Stimulated activated CD4-positive, alpha-beta T cell treated with anti-CD3 and anti-CD28 coated beads, Interleukin-2, amount 100 ng/mL, for 48 hours (primary cell): ENCODE measurements at regions not wholly inside any gene's neighbourhood (a gene's known extent, or its start where the extent isn't known, plus 50 kb on each side); places are given as distances from the start of the nearest gene placed in this dataset.
"Not testable (repeated sequence)": the region's sequence is repeated elsewhere in the genome, so short reads cannot be mapped to it uniquely, and the experiment has no call there.

Experiments used
- DNase-seq, 2 donors: peaks; one replicate each; pipeline ENCODE4 v3.0.0-alpha.2; 2020

- not testable (repeated sequence) for DNase-seq
Measured at GRCh38 chr7:150110882-150111281, 212.3 kb upstream of the LRRC61 start.

DNA sequence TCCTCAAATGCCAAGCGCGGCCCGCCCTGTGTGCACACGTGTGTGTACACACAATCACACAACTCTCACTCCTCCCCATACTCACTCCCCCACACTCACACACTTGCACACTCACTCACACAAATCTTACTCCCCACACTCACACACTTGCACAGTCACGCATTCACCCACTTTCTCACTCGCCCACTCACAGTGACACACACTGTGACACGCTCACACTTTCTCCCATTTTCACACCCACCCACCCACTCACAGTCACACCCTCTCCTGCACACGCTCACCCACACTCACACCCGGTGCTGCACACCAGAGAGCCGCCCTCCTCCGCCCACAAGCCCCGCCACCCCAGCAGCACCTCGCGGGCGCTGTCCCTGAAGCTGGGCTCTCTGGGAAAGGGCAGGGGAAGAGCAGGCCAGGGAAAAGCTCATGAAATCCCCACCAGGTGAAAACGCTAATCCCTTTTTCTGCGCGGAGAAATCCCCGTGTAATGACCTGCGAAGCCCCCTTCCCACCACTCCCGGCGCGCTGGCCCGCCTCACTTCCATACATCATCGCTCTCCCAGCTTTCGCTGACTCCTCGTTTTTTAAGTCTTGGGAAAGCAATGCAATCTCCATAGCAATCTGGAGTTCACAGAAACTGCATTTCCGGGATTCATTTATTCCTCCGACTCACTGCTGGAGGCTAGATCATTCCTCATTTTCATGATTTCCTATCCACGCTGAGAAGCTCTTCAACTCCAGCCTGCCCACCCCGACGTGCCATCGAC is 211.6 kb upstream of the LRRC61 start:
- DNase-seq: not testable (repeated sequence)

GRCh38 chr7:150113301-150113700 is 209.9 kb upstream of the LRRC61 start:
- DNase-seq: not testable (repeated sequence)

DNA sequence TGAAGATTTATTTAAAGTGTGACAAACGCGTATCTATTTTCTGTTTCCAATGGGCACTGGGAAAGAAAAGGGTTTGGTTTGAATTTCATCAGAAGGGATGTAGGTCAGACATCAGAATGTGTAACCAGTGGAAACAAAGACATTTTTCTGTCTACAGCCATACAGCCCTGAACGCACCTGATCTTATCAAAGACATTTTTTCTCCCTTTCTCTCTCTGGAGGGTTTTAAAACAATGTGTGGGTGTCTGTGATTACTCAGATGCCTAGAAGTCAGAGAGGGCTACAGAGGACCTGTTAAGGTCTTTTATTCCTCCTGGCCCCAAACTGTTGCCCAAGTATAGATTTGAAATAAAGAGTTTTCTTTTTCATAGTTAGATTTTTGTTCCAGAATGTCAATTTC is 208.6 kb upstream of the LRRC61 start:
- DNase-seq: not testable (repeated sequence)

GRCh38 chr7:150119966-150120365 is 203.2 kb upstream of the LRRC61 start:
- not testable (repeated sequence) for DNase-seq

DNA sequence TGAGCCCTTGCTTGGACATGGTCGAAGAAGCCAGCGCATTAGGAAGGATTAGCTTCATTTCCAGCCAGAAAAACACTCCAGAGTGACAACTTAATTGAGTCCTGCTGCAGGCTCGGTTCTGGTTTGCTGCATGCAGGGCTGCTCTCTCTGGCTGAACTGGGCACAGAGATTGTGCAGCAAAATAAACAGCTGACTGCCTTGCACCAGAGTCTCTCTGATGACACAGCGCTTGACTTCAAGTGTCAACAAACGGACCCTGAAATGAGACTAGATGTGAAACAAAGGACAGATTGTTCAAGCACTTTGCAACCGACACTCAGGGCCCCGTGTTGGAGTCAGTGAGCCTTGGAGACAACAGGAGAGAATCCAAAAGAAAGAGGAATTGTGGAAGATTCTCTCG is 197.3 kb upstream of the LRRC61 start:
- not testable (repeated sequence) for DNase-seq

- DNase-seq: not testable (repeated sequence)
Measured at GRCh38 chr7:150134451-150134850, 188.7 kb upstream of the LRRC61 start.

DNA sequence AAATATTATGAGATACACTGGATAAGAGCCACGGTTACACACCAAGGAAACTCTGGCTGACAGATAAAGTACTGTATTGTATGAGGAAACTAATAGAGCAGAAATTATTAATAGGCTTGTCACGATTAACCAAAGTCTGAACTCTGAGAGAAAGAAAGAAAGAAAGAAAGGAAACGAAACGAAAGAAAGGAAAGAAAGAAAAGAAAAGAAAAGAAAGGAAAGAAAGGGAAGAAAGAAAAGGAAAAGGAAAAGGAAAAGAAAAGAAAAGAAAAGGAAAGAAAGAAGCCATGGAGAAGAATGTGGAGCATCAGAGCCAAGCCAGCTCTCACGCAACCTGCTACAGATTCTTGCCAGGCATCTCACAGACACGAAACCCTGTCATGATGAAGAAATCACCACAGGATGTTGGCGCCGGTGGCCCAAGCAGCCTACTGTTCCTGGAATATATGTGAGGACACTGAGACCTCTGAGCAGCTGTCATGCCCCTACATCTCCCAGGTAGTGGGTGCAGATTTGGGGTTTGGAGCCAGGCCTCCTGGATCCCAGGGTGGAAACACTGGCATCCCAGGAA is 187.4 kb upstream of the LRRC61 start:
- not testable (repeated sequence) for DNase-seq

DNA sequence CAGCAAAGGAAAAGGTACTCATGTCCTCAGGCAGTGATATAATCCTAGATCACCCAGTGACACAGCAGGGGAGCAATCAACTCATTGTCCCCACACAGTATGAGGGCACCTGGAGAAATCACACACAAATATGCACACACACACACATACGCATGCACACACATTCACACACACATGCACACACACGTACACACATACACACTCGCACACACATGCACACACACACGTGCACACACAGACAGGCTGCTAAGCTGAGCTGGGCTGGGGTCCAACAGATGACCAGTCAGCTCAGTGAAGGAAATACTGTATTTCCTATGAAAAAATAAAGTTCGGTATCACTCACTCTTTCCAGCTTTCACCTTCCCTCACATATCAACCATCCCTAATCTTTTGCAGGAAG is 183.3 kb upstream of the LRRC61 start:
- DNase-seq: not testable (repeated sequence)

GRCh38 chr7:150141525-150142345 is 181.4 kb upstream of the LRRC61 start:
- DNase-seq: not testable (repeated sequence)

GRCh38 chr7:150146124-150146523 is 177.0 kb upstream of the LRRC61 start:
- DNase-seq: not testable (repeated sequence)

- DNase-seq: not testable (repeated sequence)
Measured at GRCh38 chr7:150147524-150147923, 175.6 kb upstream of the LRRC61 start.

- not testable (repeated sequence) for DNase-seq
Measured at GRCh38 chr7:150156015-150156414, 167.1 kb upstream of the LRRC61 start.

DNA sequence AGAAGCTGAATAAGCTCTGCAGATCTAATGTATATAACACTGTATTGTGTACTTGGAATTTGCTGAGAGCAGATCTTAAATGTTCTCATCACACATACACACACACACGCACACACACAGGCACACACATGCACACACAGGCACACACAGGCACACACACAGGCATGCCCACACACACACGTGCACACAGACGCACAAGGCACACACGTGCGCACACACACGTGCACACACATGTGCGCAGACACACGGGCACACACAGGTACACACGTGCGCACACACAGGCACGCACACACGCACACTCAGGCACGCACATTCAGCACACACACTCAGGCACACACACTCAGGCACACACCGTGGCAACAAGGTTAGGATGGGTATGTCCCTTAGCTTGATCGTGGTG is 164.5 kb upstream of the LRRC61 start:
- DNase-seq: not testable (repeated sequence)

GRCh38 chr7:150169515-150169914 is 153.6 kb upstream of the LRRC61 start:
- DNase-seq: not testable (repeated sequence)

DNA sequence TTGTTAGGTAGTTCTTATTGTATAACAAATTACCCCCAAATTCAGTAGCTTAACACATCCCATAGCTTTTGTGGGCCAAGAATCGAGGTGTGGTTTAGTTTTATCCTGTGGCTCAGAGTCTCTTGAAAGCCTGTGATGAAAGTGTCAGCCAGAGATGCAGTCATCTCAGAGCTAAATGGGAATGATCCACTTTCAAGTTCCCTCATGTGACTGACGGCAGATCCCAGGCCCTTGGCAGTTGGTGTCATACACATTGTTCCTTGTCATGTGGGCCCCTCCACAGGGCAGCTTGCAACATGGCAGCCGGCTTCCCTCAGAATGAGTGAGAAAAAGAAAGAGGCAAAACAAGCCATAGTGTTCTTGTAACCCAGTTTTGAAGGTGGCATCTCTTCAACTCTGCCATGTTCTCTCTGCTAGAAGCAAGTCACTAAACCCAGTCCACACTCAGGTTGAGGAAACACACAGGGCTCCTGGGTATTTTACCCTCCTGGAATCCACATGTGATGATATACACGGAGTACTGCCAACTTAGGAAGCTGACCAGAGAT is 153.1 kb upstream of the LRRC61 start:
- not testable (repeated sequence) for DNase-seq

DNA sequence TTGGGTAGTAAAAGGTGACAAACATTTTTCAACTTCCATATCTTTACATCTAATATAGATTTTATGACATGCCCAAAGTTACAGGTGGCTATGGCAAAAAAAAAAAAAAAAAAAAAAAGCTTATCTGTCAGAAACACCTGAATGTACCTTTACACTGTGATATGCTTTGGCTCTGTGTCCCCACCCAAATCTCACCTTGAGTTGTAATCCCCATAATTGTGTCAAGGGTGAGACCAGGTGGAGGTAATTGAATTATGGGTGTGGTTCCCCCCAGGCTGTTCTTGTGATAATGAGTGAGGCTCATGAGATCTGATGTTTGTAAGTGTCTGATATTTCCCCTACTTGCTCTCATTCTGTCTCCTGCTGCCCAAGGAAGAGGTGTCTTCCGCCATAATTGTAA is 139.6 kb upstream of the LRRC61 start:
- DNase-seq: not testable (repeated sequence)

- not testable (repeated sequence) for DNase-seq
Measured at GRCh38 chr7:150189963-150190362, 133.2 kb upstream of the LRRC61 start.

GRCh38 chr7:150192541-150192940 is 130.6 kb upstream of the LRRC61 start:
- not testable (repeated sequence) for DNase-seq

- not testable (repeated sequence) for DNase-seq
Measured at GRCh38 chr7:150193866-150194265, 129.3 kb upstream of the LRRC61 start.
